HepG2 (cell line): ENCODE measurements at regions not wholly inside any gene's neighbourhood (a gene's known extent, or its start where the extent isn't known, plus 50 kb on each side); places are given as distances from the start of the nearest gene placed in this dataset.

Source experiments
- ATAC-seq: fragments of 200-7000 bp; cut with Tn5 transposase; 3 replicates; pipeline ENCODE4 v1.9.1; 2020; ENCODE audit warnings: mild to moderate bottlenecking, moderate library complexity
- BruUV-seq: library from RNA; stranded (reverse); fragments of 400-500 nt; replicated peaks from 2 replicates; lab custom pipeline; 2021; lab: Mats Ljungman, UMichigan
- CTCF ChIA-PET: fragments of 300-600 bp; formaldehyde crosslinking; extraction: SDS; loops from one replicate; lab custom pipeline; 2021; ENCODE audit warnings: low total read pairs, inconsistent platforms, low intra/inter-chr PET ratio; lab: Yijun Ruan, JAX
- POLR2A ChIA-PET: fragments of 350-600 bp; sonication (Branson Sonifier 250); formaldehyde crosslinking; loops from one replicate; lab custom pipeline; 2020; ENCODE audit warnings: antibody characterized with exemption, inconsistent platforms; lab: Yijun Ruan, JAX
- DNase-seq: peaks from one replicate; pipeline ENCODE4 v3.0.0-alpha.2; 2015; ENCODE audit warnings: low spot score
- FAIRE-seq: peaks from 3 replicates; lab custom pipeline; 2011; peaks lifted over from hg19 to GRCh38; lab: Jason Lieb, UNC
- H2AFZ ChIP-seq: one replicate; pipeline ENCODE4 v1.6.1; 2011; ENCODE audit warnings: low read length, inconsistent platforms
- H3K27ac ChIP-seq: fragments of 300-600 bp; 3 replicates; pipeline ENCODE4 v1.8.0; 2011; ENCODE audit warnings: mixed run types, mild to moderate bottlenecking, mixed read lengths, low read length, inconsistent platforms; ENCODE audit not compliant: insufficient read depth; ENCODE audit errors: extremely low read length
- H3K27me3 ChIP-seq, 2 experiments: fragments of 200-600 bp in 1 of 2; 2 replicates in 1 of 2; 3 replicates in 1 of 2; pipeline versions ENCODE4 v1.6.0 to v1.8.0; 2011; ENCODE audit warnings: low read length in 2 of 2, mild to moderate bottlenecking in 2 of 2, moderate library complexity in 2 of 2, inconsistent platforms in 1 of 2; ENCODE audit not compliant: insufficient read depth in 2 of 2, control insufficient read depth in 1 of 2
- H3K36me3 ChIP-seq, 2 experiments: fragments of 200-600 bp in 1 of 2; replicated peaks in 1 of 2; 2 replicates in 1 of 2; 3 replicates in 1 of 2; pipeline versions ENCODE4 v1.5.1 to v1.8.0; 2011; ENCODE audit warnings: low read length in 2 of 2, inconsistent platforms in 1 of 2; ENCODE audit not compliant: insufficient read depth in 2 of 2, control insufficient read depth in 1 of 2
- H3K4me1 ChIP-seq: 2 replicates; pipeline ENCODE4 v1.5.1; 2012; ENCODE audit warnings: low read length, inconsistent platforms; ENCODE audit not compliant: insufficient read depth
- H3K4me2 ChIP-seq: 2 replicates; pipeline ENCODE4 v1.6.0; 2011; ENCODE audit warnings: low read depth, low read length, inconsistent platforms
- H3K4me3 ChIP-seq, 3 experiments: fragments of 200-600 bp in 1 of 3; sonication (generic), shearing (Covaris generic) in 1 of 3; replicated peaks in 1 of 3; 2 replicates each; pipeline ENCODE4 v1.5.1; 2011 to 2016; ENCODE audit warnings: low read length in 3 of 3, inconsistent platforms in 2 of 3, low read depth in 2 of 3, mild to moderate bottlenecking in 2 of 3, control low read depth in 1 of 3, mixed read lengths in 1 of 3; ENCODE audit not compliant: insufficient read depth in 1 of 3
- H3K79me2 ChIP-seq: one replicate; pipeline ENCODE4 v1.6.1; 2011; ENCODE audit warnings: low read length, inconsistent platforms; ENCODE audit not compliant: insufficient read depth
- H3K9ac ChIP-seq: 2 replicates; pipeline ENCODE4 v1.6.0; 2011; ENCODE audit warnings: mild to moderate bottlenecking, low read depth, low read length, inconsistent platforms; ENCODE audit not compliant: insufficient read depth
- H3K9me3 ChIP-seq: 2 replicates; pipeline ENCODE4 v1.5.1; 2012; ENCODE audit warnings: mild to moderate bottlenecking, low read length
- H4K20me1 ChIP-seq: 2 replicates; pipeline ENCODE4 v1.6.0; 2011; ENCODE audit warnings: inconsistent platforms, mild to moderate bottlenecking, low read length, moderate library complexity; ENCODE audit not compliant: insufficient read depth
- NFIB ChIP-seq: sonication (generic); formaldehyde crosslinking; IDR thresholded peaks from 2 replicates; pipeline ENCODE4 v1.9.0; 2021; ENCODE audit warnings: missing genetic modification reagents, mild to moderate bottlenecking, borderline replicate concordance
- SMAD9 ChIP-seq: sonication (generic); formaldehyde crosslinking; IDR thresholded peaks from 2 replicates; pipeline ENCODE4 v1.5.1; 2020; ENCODE audit warnings: mild to moderate bottlenecking, missing genetic modification reagents
- SNAI1 ChIP-seq: sonication (generic); formaldehyde crosslinking; IDR thresholded peaks from 2 replicates; pipeline ENCODE4 v1.5.0; 2020; ENCODE audit warnings: mild to moderate bottlenecking, missing genetic modification reagents, borderline replicate concordance
- SOX6 ChIP-seq, 2 experiments: fragments of 450-650 bp in 1 of 2; sonication (generic) in 1 of 2; formaldehyde crosslinking in 1 of 2; IDR thresholded peaks; 2 replicates each; pipeline versions ENCODE4 v1.4.0 to v1.6.1; 2017 to 2020; ENCODE audit warnings: antibody characterized with exemption in 1 of 2, mild to moderate bottlenecking in 1 of 2, missing genetic modification reagents in 1 of 2
- ZEB1 ChIP-seq: IDR thresholded peaks from 2 replicates; pipeline ENCODE4 v1.6.1; 2012; ENCODE audit warnings: mild to moderate bottlenecking, low read depth, inconsistent platforms; ENCODE audit not compliant: insufficient replicate concordance
- WGBS: methylation state at CpG from one replicate; pipeline ENCODE4 v1.1.6; 2017; ENCODE audit warnings: low lambda C conversion rate; 5-methylcytosine and 5-hydroxymethylcytosine counted together
- in situ Hi-C: cut with HindIII; loops from 2 replicates; pipeline ENCODE4 v1.10.0; 2017; ENCODE audit warnings: low pct_unique_long_range_greater_than_20kb; ENCODE audit not compliant: extremely low pct_ligation_motif_present
- intact Hi-C: fragments of 100-400 bp; cut with micrococcal nuclease; formaldehyde crosslinking; loops from one replicate; pipeline ENCODE4 v1.10.0; 2022; ENCODE audit not compliant: unreplicated experiment
- TF ChIP-seq, protein P1 (sequence below): sonication (generic); formaldehyde crosslinking; IDR thresholded peaks from 2 replicates; pipeline ENCODE4 v1.5.1; 2020; ENCODE audit warnings: mild to moderate bottlenecking, missing genetic modification reagents, borderline replicate concordance
- TF ChIP-seq, protein P2 (sequence below): sonication (generic); formaldehyde crosslinking; IDR thresholded peaks from 2 replicates; pipeline ENCODE4 v1.4.0; 2020; ENCODE audit warnings: mild to moderate bottlenecking, missing genetic modification reagents, borderline replicate concordance
- TF ChIP-seq, protein P3 (sequence below): sonication (generic); formaldehyde crosslinking; IDR thresholded peaks from 2 replicates; pipeline ENCODE4 v1.5.1; 2020; ENCODE audit warnings: missing genetic modification reagents, mild to moderate bottlenecking, borderline replicate concordance
- TF ChIP-seq, protein P4 (sequence below): sonication (generic); formaldehyde crosslinking; IDR thresholded peaks from 2 replicates; pipeline ENCODE4 v1.5.1; 2020; ENCODE audit warnings: missing genetic modification reagents, mild to moderate bottlenecking, borderline replicate concordance

DNA sequence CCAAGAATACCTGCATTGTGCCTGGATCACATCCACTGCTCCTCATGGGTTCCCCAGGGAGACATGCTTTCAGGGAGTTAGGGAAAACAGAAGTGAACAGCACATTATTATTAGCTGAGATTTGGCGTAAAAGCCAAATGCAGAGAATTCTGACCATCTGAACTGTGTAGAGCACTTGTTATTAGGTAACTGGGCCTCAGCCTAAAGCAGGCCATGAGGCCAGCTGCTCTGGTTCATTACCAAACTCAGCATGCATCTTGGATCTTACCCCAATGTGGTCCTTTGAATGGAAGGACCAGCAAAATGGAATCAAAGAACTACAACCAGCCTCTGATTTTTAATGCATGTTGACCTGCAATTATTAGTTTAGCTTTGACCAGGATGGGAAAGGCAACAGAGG, 322.3 kb downstream of the KCNS3 start:
- FAIRE-seq, result no peak
- H3K36me3 ChIP-seq, result no peaks in the 10 kb centered on the region
- POLR2A ChIA-PET, result no interaction called here

DNA sequence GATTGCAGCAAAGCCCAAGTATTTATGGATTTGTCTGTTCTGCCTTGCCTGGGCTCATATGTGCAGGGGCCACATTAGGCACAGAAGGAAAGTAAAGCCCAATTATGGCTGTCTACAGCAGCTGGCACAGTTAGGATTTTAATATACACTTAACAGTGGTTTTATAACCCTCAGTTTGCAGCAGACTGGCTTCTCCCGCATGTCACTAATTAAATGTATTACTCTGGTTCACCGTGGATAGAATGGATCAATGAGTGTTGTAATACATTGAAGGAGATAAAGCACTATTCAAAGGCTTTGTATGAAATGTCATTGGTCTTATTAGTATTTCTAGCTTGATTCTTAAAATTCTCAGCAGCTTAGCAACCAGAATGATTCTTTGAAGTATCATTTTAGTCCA, 320.2 kb downstream of the KCNS3 start:
- H2AFZ ChIP-seq, result no peak overlapping the region
- BruUV-seq, result no TSS peak
- no peaks in the 10 kb centered on the region for H3K36me3 ChIP-seq
- no peak overlapping the region for H3K27ac ChIP-seq
- intact Hi-C loops (no loop called here), in situ Hi-C loops (no loop called here)
- H3K4me1 ChIP-seq, result no peaks in the 10 kb centered on the region
- 51% methylated on average over 2 of the region's 2 CpGs for WGBS
- H3K4me3 ChIP-seq, result no peak overlapping the region
- ATAC-seq, result no peak
- no peaks in the 10 kb centered on the region for H3K27me3 ChIP-seq
- ChIA-PET CTCF (no interaction called here), POLR2A (no interaction called here)
- FAIRE-seq, result no peak
- no peak overlapping the region for H3K4me2 ChIP-seq
- no peak for DNase-seq
- H3K9me3 ChIP-seq, result no peaks in the 10 kb centered on the region
- H3K79me2 ChIP-seq, result no peaks in the 10 kb centered on the region
- no peaks in the 10 kb centered on the region for H4K20me1 ChIP-seq
- H3K9ac ChIP-seq, result no peak overlapping the region
- TF ChIP-seq, protein P1, sequence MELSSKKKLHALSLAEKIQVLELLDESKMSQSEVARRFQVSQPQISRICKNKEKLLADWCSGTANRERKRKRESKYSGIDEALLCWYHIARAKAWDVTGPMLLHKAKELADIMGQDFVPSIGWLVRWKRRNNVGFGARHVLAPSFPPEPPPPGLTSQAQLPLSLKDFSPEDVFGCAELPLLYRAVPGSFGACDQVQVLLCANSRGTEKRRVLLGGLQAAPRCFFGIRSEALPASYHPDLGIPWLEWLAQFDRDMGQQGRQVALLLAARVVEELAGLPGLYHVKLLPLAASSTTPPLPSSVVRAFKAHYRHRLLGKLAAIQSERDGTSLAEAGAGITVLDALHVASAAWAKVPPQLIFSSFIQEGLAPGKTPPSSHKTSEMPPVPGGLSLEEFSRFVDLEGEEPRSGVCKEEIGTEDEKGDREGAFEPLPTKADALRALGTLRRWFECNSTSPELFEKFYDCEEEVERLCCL (CRISPR knock-in tag), result no peak
- TF ChIP-seq, protein P2, sequence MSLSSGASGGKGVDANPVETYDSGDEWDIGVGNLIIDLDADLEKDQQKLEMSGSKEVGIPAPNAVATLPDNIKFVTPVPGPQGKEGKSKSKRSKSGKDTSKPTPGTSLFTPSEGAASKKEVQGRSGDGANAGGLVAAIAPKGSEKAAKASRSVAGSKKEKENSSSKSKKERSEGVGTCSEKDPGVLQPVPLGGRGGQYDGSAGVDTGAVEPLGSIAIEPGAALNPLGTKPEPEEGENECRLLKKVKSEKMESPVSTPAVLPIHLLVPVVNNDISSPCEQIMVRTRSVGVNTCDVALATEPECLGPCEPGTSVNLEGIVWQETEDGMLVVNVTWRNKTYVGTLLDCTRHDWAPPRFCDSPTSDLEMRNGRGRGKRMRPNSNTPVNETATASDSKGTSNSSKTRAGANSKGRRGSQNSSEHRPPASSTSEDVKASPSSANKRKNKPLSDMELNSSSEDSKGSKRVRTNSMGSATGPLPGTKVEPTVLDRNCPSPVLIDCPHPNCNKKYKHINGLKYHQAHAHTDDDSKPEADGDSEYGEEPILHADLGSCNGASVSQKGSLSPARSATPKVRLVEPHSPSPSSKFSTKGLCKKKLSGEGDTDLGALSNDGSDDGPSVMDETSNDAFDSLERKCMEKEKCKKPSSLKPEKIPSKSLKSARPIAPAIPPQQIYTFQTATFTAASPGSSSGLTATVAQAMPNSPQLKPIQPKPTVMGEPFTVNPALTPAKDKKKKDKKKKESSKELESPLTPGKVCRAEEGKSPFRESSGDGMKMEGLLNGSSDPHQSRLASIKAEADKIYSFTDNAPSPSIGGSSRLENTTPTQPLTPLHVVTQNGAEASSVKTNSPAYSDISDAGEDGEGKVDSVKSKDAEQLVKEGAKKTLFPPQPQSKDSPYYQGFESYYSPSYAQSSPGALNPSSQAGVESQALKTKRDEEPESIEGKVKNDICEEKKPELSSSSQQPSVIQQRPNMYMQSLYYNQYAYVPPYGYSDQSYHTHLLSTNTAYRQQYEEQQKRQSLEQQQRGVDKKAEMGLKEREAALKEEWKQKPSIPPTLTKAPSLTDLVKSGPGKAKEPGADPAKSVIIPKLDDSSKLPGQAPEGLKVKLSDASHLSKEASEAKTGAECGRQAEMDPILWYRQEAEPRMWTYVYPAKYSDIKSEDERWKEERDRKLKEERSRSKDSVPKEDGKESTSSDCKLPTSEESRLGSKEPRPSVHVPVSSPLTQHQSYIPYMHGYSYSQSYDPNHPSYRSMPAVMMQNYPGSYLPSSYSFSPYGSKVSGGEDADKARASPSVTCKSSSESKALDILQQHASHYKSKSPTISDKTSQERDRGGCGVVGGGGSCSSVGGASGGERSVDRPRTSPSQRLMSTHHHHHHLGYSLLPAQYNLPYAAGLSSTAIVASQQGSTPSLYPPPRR (CRISPR knock-in tag), result no peak
- no peak for TF ChIP-seq ZEB1
- no peak for TF ChIP-seq SOX6 (IDR thresholded peaks at IDR 0.05)
- no peak for TF ChIP-seq SOX6 (CRISPR knock-in tag; IDR thresholded peaks at IDR 0.05)
- TF ChIP-seq, protein P3, sequence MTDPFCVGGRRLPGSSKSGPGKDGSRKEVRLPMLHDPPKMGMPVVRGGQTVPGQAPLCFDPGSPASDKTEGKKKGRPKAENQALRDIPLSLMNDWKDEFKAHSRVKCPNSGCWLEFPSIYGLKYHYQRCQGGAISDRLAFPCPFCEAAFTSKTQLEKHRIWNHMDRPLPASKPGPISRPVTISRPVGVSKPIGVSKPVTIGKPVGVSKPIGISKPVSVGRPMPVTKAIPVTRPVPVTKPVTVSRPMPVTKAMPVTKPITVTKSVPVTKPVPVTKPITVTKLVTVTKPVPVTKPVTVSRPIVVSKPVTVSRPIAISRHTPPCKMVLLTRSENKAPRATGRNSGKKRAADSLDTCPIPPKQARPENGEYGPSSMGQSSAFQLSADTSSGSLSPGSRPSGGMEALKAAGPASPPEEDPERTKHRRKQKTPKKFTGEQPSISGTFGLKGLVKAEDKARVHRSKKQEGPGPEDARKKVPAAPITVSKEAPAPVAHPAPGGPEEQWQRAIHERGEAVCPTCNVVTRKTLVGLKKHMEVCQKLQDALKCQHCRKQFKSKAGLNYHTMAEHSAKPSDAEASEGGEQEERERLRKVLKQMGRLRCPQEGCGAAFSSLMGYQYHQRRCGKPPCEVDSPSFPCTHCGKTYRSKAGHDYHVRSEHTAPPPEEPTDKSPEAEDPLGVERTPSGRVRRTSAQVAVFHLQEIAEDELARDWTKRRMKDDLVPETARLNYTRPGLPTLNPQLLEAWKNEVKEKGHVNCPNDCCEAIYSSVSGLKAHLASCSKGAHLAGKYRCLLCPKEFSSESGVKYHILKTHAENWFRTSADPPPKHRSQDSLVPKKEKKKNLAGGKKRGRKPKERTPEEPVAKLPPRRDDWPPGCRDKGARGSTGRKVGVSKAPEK (CRISPR knock-in tag), result no peak

More for the DNA sequence above, 322.3 kb downstream of the KCNS3 start:
- 53% methylated on average over 1 of the region's 1 CpG for WGBS
- no peak for DNase-seq
- Histone ChIP-seq H4K20me1 (no peaks in the 10 kb centered on the region), H3K9ac (no peak overlapping the region), H3K4me1 (no peaks in the 10 kb centered on the region), H3K79me2 (no peaks in the 10 kb centered on the region), H3K27ac (no peak overlapping the region), H3K27me3 (no peaks in the 10 kb centered on the region), H3K4me2 (no peak overlapping the region), H3K9me3 (no peaks in the 10 kb centered on the region), H3K4me3 (no peak overlapping the region), H2AFZ (no peak overlapping the region)
- TF ChIP-seq SMAD9 (CRISPR knock-in tag) (no peak), NFIB (no peak), SNAI1 (CRISPR knock-in tag) (no peak)
- TF ChIP-seq, protein P4, sequence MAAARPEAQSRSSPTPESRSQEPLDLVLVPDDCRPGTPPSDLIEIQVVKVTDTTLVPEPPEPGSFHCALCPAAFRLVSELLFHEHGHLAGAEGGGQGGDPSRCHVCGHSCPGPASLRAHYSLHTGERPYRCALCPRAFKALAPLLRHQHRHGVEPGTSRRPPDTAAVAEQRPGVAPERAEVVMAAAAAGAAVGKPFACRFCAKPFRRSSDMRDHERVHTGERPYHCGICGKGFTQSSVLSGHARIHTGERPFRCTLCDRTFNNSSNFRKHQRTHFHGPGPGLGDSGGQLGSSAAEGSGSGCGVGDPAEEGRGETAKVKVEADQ (CRISPR knock-in tag), result no peak
- ATAC-seq, result no peak
- BruUV-seq, result no TSS peak
- intact Hi-C loops (no loop called here), in situ Hi-C loops (no loop called here)
- CTCF ChIA-PET, result no interaction called here
